ENCODE measurements at regions not wholly inside any gene's neighbourhood (a gene's known extent, or its start where the extent isn't known, plus 50 kb on each side); places are given as distances from the start of the nearest gene placed in this dataset.
"Not testable (repeated sequence)": the region's sequence is repeated elsewhere in the genome, so short reads cannot be mapped to it uniquely, and the experiment has no call there.

- TF ChIP-seq CTCF, POLR2A (IDR thresholded peaks at IDR 0.05): not testable (repeated sequence)
These were observed 192.0 kb upstream of the B3GALT2 start for GRCh38 chr1:193378451-193378850.

Data from heart left ventricle (tissue), 13 donors.